PFSK-1 (cell line): ENCODE measurements at regions not wholly inside any gene's neighbourhood (a gene's known extent, or its start where the extent isn't known, plus 50 kb on each side); places are given as distances from the start of the nearest gene placed in this dataset.

Experiments used
- FOXP2 ChIP-seq: optimal IDR thresholded peaks from 2 replicates; pipeline ENCODE3; 2011; ENCODE audit warnings: borderline replicate concordance, control low read depth, inconsistent platforms; ENCODE audit not compliant: insufficient read depth; ENCODE audit errors: extremely low read length, extremely low read depth
- POLR2AphosphoS5 ChIP-seq: IDR thresholded peaks from 2 replicates; pipeline ENCODE4 v1.6.1; 2012; ENCODE audit warnings: low read depth, mild to moderate bottlenecking, control low read depth, low read length, moderate library complexity
- REST ChIP-seq, 2 experiments: IDR thresholded peaks; 2 replicates each; pipeline versions ENCODE4 v1.6.1 to v1.8.0; 2011 to 2012; ENCODE audit warnings: low read depth in 2 of 2, low read length in 2 of 2, control low read depth in 1 of 2, inconsistent platforms in 1 of 2, mild to moderate bottlenecking in 1 of 2, moderate library complexity in 1 of 2; ENCODE audit not compliant: insufficient read depth in 1 of 2
- SIN3A ChIP-seq: IDR thresholded peaks from 2 replicates; pipeline ENCODE4 v1.6.1; 2012; ENCODE audit warnings: mild to moderate bottlenecking, low read length, moderate library complexity, borderline replicate concordance; ENCODE audit not compliant: insufficient read depth
- TAF1 ChIP-seq: IDR thresholded peaks from 2 replicates; pipeline ENCODE4 v1.6.1; 2012; ENCODE audit warnings: low read length, control low read depth, borderline replicate concordance; ENCODE audit not compliant: insufficient read depth

DNA sequence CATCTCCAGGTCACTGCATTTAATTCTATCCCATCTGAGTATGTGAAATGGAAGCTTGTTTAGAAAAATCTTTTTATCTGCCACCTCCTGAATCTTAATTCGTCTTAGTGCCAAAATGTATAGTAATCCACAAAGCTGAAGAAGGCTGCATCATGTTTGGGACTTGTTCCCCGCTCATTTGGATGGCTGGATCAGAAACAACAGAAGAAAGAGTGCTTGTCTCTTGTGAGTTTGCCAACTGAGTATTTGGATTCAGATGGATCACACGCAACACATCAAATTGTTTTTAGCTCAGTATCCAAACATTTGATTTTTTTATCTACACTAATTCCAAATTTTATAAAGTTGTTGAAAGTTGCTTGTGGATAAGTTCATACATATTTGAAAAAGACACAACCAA is 197.2 kb upstream of the PAPPA start:
- TF ChIP-seq POLR2AphosphoS5 (no peak), REST (IDR thresholded peaks at IDR 0.05; ENCODE audit: insufficient read depth in 1 of 2, low read depth in 2 of 2, low read length in 2 of 2) (no peak), SIN3A (no peak), FOXP2 (no peak), TAF1 (no peak)

DNA sequence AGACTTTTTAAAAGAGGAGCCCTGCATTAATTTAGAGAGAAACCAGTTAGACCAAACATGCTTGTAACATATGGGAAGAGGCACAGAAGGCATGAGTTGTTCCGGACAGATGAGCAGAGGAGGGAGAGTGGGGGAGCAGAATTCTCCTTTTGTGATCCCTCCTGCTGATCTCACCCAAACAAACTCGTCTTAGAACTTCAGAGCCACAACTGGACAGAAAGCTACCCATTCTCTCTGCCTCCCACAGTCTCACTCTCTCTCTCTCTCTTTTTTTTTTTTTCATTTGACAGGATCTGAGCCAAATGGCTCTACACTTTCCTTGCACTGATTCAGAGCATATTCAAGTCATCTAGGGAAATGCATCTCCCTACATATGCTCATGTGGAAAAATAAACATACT is 196.0 kb upstream of the PAPPA start:
- no peak for TF ChIP-seq POLR2AphosphoS5
- TF ChIP-seq REST (IDR thresholded peaks at IDR 0.05; ENCODE audit: insufficient read depth in 1 of 2, low read depth in 2 of 2, low read length in 2 of 2), result no peak
- no peak for TF ChIP-seq TAF1
- no peak for TF ChIP-seq SIN3A
- no peak for TF ChIP-seq FOXP2

GRCh38 chr9:115964710-115965347 is 188.8 kb upstream of the PAPPA start:
- TF ChIP-seq FOXP2 (no peak), POLR2AphosphoS5 (no peak), SIN3A (no peak), TAF1 (no peak), REST (IDR thresholded peaks at IDR 0.05; ENCODE audit: insufficient read depth in 1 of 2, low read depth in 2 of 2, low read length in 2 of 2) (no peak)

- TF ChIP-seq TAF1, result no peak
- no peak for TF ChIP-seq POLR2AphosphoS5
- no peak for TF ChIP-seq SIN3A
- no peak for TF ChIP-seq FOXP2
- TF ChIP-seq REST (IDR thresholded peaks at IDR 0.05; ENCODE audit: insufficient read depth in 1 of 2, low read depth in 2 of 2, low read length in 2 of 2), result no peak
Measured at GRCh38 chr9:115966660-115967059, 186.9 kb upstream of the PAPPA start.

GRCh38 chr9:115969096-115969495 is 184.5 kb upstream of the PAPPA start:
- TF ChIP-seq REST (IDR thresholded peaks at IDR 0.05; ENCODE audit: insufficient read depth in 1 of 2, low read depth in 2 of 2, low read length in 2 of 2), result no peak
- TF ChIP-seq POLR2AphosphoS5, result no peak
- TF ChIP-seq FOXP2, result no peak
